ENCODE measurements at regions not wholly inside any gene's neighbourhood (a gene's known extent, or its start where the extent isn't known, plus 50 kb on each side); places are given as distances from the start of the nearest gene placed in this dataset.

- no peak for DNase-seq
Measured at GRCh38 chr2:234146087-234146826, 95.8 kb downstream of the SPP2 start.

GRCh38 chr2:234145511-234145910, 95.0 kb downstream of the SPP2 start:
- no peak for DNase-seq

GRCh38 chr2:234145057-234145456, 94.6 kb downstream of the SPP2 start:
- no peak for DNase-seq

- DNase-seq: no peak
Measured at GRCh38 chr2:234143896-234144295, 93.4 kb downstream of the SPP2 start.

- DNase-seq: no peak
Measured at GRCh38 chr2:234142530-234142929, 92.0 kb downstream of the SPP2 start.

- no peak for DNase-seq
Measured at GRCh38 chr2:234139755-234140154, 89.3 kb downstream of the SPP2 start.

GRCh38 chr2:234138836-234139235, 88.3 kb downstream of the SPP2 start:
- DNase-seq: no peak

- DNase-seq: no peak
Measured at GRCh38 chr2:234137400-234138014, 87.0 kb downstream of the SPP2 start.

GRCh38 chr2:234136461-234136860, 86.0 kb downstream of the SPP2 start:
- DNase-seq: no peak

GRCh38 chr2:234135750-234136221, 85.3 kb downstream of the SPP2 start:
- DNase-seq: peak; percentile 12 to 56

GRCh38 chr2:234134496-234134895, 84.0 kb downstream of the SPP2 start:
- DNase-seq: no peak

- no peak for DNase-seq
Measured at GRCh38 chr2:234133004-234133403, 82.5 kb downstream of the SPP2 start.

GRCh38 chr2:234130777-234131181, 80.3 kb downstream of the SPP2 start:
- peak; percentile 4 to 42 for DNase-seq

GRCh38 chr2:234128606-234129005, 78.1 kb downstream of the SPP2 start:
- no peak for DNase-seq

Data from hippocampal formation (tissue), 2 donors.